ENCODE measurements at regions not wholly inside any gene's neighbourhood (a gene's known extent, or its start where the extent isn't known, plus 50 kb on each side); places are given as distances from the start of the nearest gene placed in this dataset.

DNA sequence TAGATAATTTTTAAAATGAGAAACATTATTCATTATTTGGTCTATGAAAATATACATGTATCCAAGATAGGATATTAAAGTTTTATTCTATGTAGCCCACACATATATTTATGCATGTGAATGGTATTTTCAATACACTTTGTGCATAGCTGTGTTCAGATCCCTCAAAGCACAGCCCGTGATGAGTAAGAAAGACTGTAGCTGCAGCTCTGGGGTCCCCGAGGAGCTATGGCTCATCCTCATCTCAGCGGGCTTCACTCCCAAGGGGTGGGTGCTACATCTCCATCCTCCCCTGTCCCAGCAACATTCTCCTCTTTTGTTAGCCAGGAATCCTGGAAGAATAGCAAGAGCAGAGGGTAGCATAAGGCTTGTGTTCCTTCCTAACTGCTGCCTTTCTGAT lies 130.8 kb downstream of the SAMD5 start:
- no peak overlapping the region for H3K27ac ChIP-seq

DNA sequence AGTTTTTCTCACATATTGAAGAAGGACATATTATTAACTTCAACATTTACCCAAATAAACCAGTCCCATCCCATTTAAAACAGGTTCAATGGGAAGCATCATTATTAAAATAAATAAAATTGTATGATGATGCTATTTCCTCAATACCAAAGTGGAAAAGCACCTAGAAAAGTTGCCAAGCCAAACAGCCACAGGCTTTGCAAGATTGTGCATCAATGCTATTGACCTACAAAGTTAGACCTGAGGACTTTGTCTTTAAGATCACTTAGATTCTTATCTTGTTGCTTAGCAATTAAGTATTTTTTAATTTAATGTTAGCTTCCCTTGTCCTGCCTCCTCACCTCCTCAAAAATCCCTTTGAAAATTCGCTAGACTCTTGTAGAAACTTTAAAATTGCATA lies 132.1 kb downstream of the SAMD5 start:
- no peak for TF ChIP-seq ZFX (IDR thresholded peaks at IDR 0.05; ENCODE audit: borderline replicate concordance)
- TF ChIP-seq, protein P1, sequence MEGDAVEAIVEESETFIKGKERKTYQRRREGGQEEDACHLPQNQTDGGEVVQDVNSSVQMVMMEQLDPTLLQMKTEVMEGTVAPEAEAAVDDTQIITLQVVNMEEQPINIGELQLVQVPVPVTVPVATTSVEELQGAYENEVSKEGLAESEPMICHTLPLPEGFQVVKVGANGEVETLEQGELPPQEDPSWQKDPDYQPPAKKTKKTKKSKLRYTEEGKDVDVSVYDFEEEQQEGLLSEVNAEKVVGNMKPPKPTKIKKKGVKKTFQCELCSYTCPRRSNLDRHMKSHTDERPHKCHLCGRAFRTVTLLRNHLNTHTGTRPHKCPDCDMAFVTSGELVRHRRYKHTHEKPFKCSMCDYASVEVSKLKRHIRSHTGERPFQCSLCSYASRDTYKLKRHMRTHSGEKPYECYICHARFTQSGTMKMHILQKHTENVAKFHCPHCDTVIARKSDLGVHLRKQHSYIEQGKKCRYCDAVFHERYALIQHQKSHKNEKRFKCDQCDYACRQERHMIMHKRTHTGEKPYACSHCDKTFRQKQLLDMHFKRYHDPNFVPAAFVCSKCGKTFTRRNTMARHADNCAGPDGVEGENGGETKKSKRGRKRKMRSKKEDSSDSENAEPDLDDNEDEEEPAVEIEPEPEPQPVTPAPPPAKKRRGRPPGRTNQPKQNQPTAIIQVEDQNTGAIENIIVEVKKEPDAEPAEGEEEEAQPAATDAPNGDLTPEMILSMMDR (IDR thresholded peaks at IDR 0.05) = no peak

More for the DNA sequence above, 130.8 kb downstream of the SAMD5 start:
- no peak for TF ChIP-seq ZFX (IDR thresholded peaks at IDR 0.05; ENCODE audit: borderline replicate concordance)
- TF ChIP-seq, protein P1 (IDR thresholded peaks at IDR 0.05) = no peak

DNA sequence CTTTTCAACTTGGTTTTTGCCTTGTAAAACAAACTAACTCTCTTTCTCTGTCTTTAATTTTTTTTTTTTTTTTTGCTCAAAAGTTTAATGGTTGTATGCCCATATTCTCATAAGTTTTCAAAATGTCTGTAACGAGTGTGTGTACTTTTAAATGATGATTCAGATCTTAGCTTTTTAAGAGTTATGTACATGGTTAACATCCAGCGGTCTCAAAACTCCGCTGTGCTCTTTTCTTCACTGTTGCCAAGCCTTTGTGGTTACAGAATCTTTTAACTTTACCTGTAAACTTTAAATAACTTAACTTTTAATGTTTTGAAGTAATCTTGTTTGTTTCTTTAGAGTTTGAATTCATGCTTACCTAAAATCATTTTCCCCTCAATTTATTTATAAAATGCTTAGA lies 133.0 kb downstream of the SAMD5 start:
- no peak overlapping the region for H3K27ac ChIP-seq
- no peak for TF ChIP-seq ZFX (IDR thresholded peaks at IDR 0.05; ENCODE audit: borderline replicate concordance)
- TF ChIP-seq, protein P1 (IDR thresholded peaks at IDR 0.05) = no peak

More for the DNA sequence above, 132.1 kb downstream of the SAMD5 start:
- no peak overlapping the region for H3K27ac ChIP-seq

DNA sequence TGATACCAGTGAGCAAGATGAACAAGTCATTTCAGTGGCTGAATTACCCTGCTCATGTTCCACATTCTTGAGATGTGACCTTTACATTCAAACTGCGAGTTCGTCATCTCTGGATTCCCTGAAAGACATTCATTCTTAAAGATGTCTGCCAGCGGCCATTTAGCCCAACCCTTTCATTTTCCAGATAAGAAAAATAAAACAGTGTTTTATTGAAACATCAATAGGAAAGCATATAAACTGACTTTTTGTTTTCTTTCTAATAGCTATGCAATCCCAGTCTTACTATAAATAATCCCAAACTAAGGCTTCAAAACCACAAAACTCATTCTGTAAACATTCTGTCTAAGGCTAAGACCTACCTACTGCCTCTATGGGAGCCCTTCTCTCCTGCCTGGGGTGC lies 134.0 kb downstream of the SAMD5 start:
- H3K27ac ChIP-seq = no peak overlapping the region
- TF ChIP-seq, protein P1 (IDR thresholded peaks at IDR 0.05) = no peak
- no peak for TF ChIP-seq ZFX (IDR thresholded peaks at IDR 0.05; ENCODE audit: borderline replicate concordance)

DNA sequence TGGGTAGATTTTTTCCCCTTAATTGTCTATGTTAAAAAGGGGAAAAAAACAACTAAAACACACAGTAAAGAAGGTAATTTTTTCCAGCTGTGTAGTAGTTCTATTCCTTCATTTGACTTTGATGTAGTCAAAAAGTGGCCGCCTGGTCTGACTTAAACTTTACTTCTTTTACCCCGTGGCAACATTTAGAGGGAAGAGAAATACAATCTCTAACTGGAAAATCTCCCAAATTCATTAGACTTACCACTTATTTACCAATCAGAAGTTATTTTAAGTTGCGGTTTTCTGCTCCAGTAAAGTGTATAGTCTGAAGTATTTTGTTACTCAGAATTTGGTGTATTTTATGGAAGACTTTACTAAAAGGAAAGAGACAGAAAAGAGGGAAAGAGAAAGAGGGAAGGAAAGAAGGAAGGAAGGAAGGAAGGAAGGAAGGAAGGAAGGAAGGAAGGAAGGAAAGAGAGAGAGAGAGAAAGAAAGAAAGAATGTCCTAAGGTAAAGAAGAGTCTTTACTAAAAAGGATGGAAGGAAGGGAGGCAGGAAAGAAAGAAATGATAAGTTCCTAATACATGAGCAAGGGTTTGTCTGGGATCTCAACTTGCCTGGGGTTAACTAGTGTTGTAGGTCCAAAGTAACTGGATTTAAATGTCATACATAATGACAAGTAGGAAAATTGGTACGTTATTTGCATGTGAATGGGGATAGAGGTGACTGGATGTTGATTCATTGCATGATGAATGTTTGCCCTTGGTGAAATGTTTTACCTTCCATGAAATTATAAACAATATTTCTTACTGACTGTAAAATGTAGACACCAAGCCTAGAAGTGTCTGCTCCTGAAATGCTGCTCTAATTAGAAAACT lies 135.1 kb downstream of the SAMD5 start:
- TF ChIP-seq, protein P1 (IDR thresholded peaks at IDR 0.05) = no peak
- no peak for TF ChIP-seq ZFX (IDR thresholded peaks at IDR 0.05; ENCODE audit: borderline replicate concordance)
- H3K27ac ChIP-seq = no peak overlapping the region

DNA sequence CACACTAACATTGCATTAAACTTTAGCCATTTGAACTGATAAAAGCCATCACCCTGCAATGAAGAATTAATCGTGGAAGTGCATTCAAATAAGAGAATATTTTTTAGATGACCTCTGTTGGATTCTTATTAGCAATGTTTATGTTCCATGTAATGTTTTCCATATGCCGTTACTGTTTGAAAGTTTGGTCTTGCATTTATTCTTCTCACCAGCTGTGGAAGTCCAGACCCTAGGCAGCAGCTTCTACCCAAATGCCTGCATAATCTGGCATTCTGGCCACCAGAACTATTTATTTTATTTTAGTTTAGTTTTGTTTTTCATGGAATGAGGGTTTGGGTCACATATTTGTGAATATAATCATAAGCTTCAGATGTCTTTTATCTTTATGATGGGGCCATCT lies 140.4 kb downstream of the SAMD5 start:
- TF ChIP-seq, protein P1 (IDR thresholded peaks at IDR 0.05) = no peak
- TF ChIP-seq ZFX (IDR thresholded peaks at IDR 0.05; ENCODE audit: borderline replicate concordance) = no peak
- no peak overlapping the region for H3K27ac ChIP-seq
